SIG-M5 treated with dmso at 0.1 percent for 504 hours (cell line): ENCODE measurements at regions not wholly inside any gene's neighbourhood (a gene's known extent, or its start where the extent isn't known, plus 50 kb on each side); places are given as distances from the start of the nearest gene placed in this dataset.

ENCODE experiments used
- DNase-seq: peaks from one replicate; lab custom pipeline; 2025; ENCODE audit not compliant: unreplicated experiment; lab: John Stamatoyannopoulos, UW

- no peak for DNase-seq
Measured at GRCh38 chr20:53801609-53802370, 208.2 kb upstream of the ZNF217 start.

- no peak for DNase-seq
Measured at GRCh38 chr20:53800883-53801604, 207.4 kb upstream of the ZNF217 start.

GRCh38 chr20:53800418-53800817, 206.8 kb upstream of the ZNF217 start:
- DNase-seq = no peak

- no peak for DNase-seq
Measured at GRCh38 chr20:53797085-53797484, 203.4 kb upstream of the ZNF217 start.

GRCh38 chr20:53795170-53795569, 201.5 kb upstream of the ZNF217 start:
- DNase-seq = no peak

- DNase-seq = no peak
Measured at GRCh38 chr20:53794529-53795115, 201.0 kb upstream of the ZNF217 start.

GRCh38 chr20:53793783-53794383, 200.2 kb upstream of the ZNF217 start:
- peak; percentile 99 for DNase-seq

GRCh38 chr20:53792946-53793536, 199.4 kb upstream of the ZNF217 start:
- no peak for DNase-seq

- DNase-seq = no peak
Measured at GRCh38 chr20:53789989-53790675, 196.5 kb upstream of the ZNF217 start.

- DNase-seq = no peak
Measured at GRCh38 chr20:53788253-53789022, 194.8 kb upstream of the ZNF217 start.

- DNase-seq = peak; percentile 69
Measured at GRCh38 chr20:53787491-53787931, 193.9 kb upstream of the ZNF217 start.

GRCh38 chr20:53786445-53787267, 193.0 kb upstream of the ZNF217 start:
- DNase-seq = peak; percentile 100

- DNase-seq = peak; percentile 100
Measured at GRCh38 chr20:53786071-53786444, 192.4 kb upstream of the ZNF217 start.

- peak; percentile 93 for DNase-seq
Measured at GRCh38 chr20:53785320-53785719, 191.7 kb upstream of the ZNF217 start.

- DNase-seq = no peak
Measured at GRCh38 chr20:53783768-53784167, 190.1 kb upstream of the ZNF217 start.

GRCh38 chr20:53782612-53783246, 189.1 kb upstream of the ZNF217 start:
- no peak for DNase-seq

GRCh38 chr20:53779822-53780221, 186.2 kb upstream of the ZNF217 start:
- no peak for DNase-seq

- DNase-seq = no peak
Measured at GRCh38 chr20:53778736-53779135, 185.1 kb upstream of the ZNF217 start.
